ENCODE measurements at regions not wholly inside any gene's neighbourhood (a gene's known extent, or its start where the extent isn't known, plus 50 kb on each side); places are given as distances from the start of the nearest gene placed in this dataset.
"Not testable (repeated sequence)": the region's sequence is repeated elsewhere in the genome, so short reads cannot be mapped to it uniquely, and the experiment has no call there.

- WGBS, 2 donors: 0% methylated on average over 1 of the region's 30 CpGs; no CpG with 5 or more reads in 1 of the 2 donors
- intact Hi-C loops (cut with DNase I; ENCODE audit: low total_unique reads); H3K4me3 ChIP-seq (ENCODE audit: low read depth, poor library complexity, severe bottlenecking); DNase-seq (ENCODE audit: low spot score in 2 of 2): not testable (repeated sequence)
These were observed 415.5 kb downstream of the FOXD4L4 start for GRCh38 chr9:66152406-66152805.

- peak in 1 of 2 donors; percentile 13 for DNase-seq (ENCODE audit: low spot score in 2 of 2)
- WGBS, 2 donors: 2% methylated on average over 8 of the region's 59 CpGs; no CpG with 5 or more reads in 1 of the 2 donors
- H3K4me3 ChIP-seq (ENCODE audit: low read depth, poor library complexity, severe bottlenecking); intact Hi-C loops (cut with DNase I; ENCODE audit: low total_unique reads): not testable (repeated sequence)
These were observed 416.2 kb downstream of the FOXD4L4 start for GRCh38 chr9:66153021-66153725.

GRCh38 chr9:66153971-66154691, 417.2 kb downstream of the FOXD4L4 start:
- peak; percentile 12 to 78 for DNase-seq (ENCODE audit: low spot score in 2 of 2)
- intact Hi-C loops (cut with DNase I; ENCODE audit: low total_unique reads): not testable (repeated sequence)

GRCh38 chr9:66182316-66182715, 445.4 kb downstream of the FOXD4L4 start:
- WGBS, 2 donors: 73% methylated on average over 6 of the region's 7 CpGs
- DNase-seq (ENCODE audit: low spot score in 2 of 2); intact Hi-C loops (cut with DNase I; ENCODE audit: low total_unique reads); H3K4me3 ChIP-seq (ENCODE audit: low read depth, poor library complexity, severe bottlenecking): not testable (repeated sequence)

More at GRCh38 chr9:66153971-66154691, 417.2 kb downstream of the FOXD4L4 start:
- not testable (repeated sequence) for H3K4me3 ChIP-seq (ENCODE audit: low read depth, poor library complexity, severe bottlenecking)
- 5 to 25% methylated on average over 6 to 13 of the region's 40 CpGs for WGBS, 2 donors

- intact Hi-C loops (cut with DNase I; ENCODE audit: low total_unique reads); H3K4me3 ChIP-seq (ENCODE audit: low read depth, poor library complexity, severe bottlenecking); DNase-seq (ENCODE audit: low spot score in 2 of 2): not testable (repeated sequence)
- WGBS, 2 donors: 77 to 89% methylated on average over 2 of the region's 2 CpGs
These were observed 446.7 kb downstream of the FOXD4L4 start for GRCh38 chr9:66183648-66184047.

DNA sequence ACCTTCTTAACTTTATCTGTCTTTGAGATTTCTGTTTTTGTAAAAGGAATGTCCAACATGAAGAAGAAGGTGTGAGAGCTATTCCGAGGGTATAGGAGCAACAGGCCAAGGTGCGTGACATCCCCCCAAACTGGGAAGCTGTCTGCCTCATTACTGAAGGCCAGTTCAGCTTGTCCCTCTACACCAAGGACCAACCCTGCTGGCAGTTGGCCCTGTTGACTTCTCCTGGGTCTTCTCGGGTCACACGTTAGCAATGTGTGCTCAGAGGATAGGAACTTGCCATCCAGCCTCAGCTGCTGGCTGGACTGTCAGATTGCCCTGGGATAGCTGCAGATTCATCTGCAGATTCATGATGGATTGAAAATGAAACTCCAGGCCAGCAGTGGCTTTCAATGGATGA, 460.3 kb downstream of the FOXD4L4 start:
- whole genome bisulfite sequencing, 2 donors: 80% methylated on average over 3 of the region's 4 CpGs; no CpG with 5 or more reads in 1 of the 2 donors
- DNase-seq (ENCODE audit: low spot score in 2 of 2); intact Hi-C loops (cut with DNase I; ENCODE audit: low total_unique reads); H3K4me3 ChIP-seq (ENCODE audit: low read depth, poor library complexity, severe bottlenecking): not testable (repeated sequence)

DNA sequence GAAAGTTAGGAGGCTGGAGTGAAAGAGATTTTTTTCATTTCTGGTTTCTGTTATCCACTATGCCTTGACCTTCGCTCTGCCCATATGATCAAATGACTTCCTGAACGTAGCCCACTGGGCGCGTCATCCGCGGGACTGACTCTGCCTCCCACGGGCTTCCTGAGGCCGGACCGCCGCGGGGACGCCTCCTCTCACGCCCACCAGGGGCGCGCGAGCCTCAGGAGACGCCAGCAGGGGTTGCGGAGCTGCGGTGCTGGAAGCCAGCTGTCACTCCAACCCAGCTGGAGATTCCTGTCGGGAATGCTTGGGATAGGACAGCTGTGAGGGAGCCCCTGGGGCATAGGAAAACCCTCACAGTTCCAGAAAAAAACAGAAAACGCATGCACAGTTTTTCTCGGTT, 461.5 kb downstream of the FOXD4L4 start:
- DNase-seq (ENCODE audit: low spot score in 2 of 2); intact Hi-C loops (cut with DNase I; ENCODE audit: low total_unique reads); H3K4me3 ChIP-seq (ENCODE audit: low read depth, poor library complexity, severe bottlenecking): not testable (repeated sequence)
- 57 to 61% methylated on average over 15 to 22 of the region's 22 CpGs for WGBS, 2 donors

DNA sequence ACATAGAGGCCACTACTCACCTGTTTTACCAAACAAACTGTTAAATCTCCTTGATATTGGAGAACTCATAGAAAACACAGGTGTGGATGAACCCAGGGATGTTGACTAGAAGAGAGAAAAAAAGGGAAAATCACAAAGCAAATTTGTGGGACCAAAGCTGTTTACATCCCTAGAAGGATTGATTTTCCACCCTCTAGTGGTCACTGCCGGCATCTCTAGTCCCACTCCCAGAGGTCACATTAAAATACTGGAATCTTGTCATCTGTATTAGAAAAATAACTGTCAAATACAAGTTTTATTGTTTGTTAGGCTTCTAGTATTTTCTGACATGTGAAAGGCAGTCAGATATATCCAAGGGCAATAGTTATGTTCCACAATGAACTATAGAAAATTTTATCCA, 469.7 kb downstream of the FOXD4L4 start:
- H3K4me3 ChIP-seq (ENCODE audit: low read depth, poor library complexity, severe bottlenecking); intact Hi-C loops (cut with DNase I; ENCODE audit: low total_unique reads); DNase-seq (ENCODE audit: low spot score in 2 of 2): not testable (repeated sequence)
- WGBS, 2 donors: no CpG with 5 or more reads among the region's 1 CpG

GRCh38 chr9:66207914-66208313, 471.0 kb downstream of the FOXD4L4 start:
- not testable (repeated sequence) for H3K4me3 ChIP-seq (ENCODE audit: low read depth, poor library complexity, severe bottlenecking); DNase-seq (ENCODE audit: low spot score in 2 of 2)

GRCh38 chr9:66244763-66245162, 507.8 kb downstream of the FOXD4L4 start:
- DNase-seq (ENCODE audit: low spot score in 2 of 2): peak in 1 of 2 donors; percentile 43
- WGBS, 2 donors: 80% methylated on average over 1 of the region's 4 CpGs; no CpG with 5 or more reads in 1 of the 2 donors
- intact Hi-C loops (cut with DNase I; ENCODE audit: low total_unique reads); H3K4me3 ChIP-seq (ENCODE audit: low read depth, poor library complexity, severe bottlenecking): not testable (repeated sequence)

More at GRCh38 chr9:66207914-66208313, 471.0 kb downstream of the FOXD4L4 start:
- intact Hi-C loops (cut with DNase I; ENCODE audit: low total_unique reads): not testable (repeated sequence)
- 79 to 88% methylated on average over 1 of the region's 2 CpGs for WGBS, 2 donors

GRCh38 chr9:66245481-66245880, 508.5 kb downstream of the FOXD4L4 start:
- DNase-seq (ENCODE audit: low spot score in 2 of 2): peak in 1 of 2 donors; percentile 70
- intact Hi-C loops (cut with DNase I; ENCODE audit: low total_unique reads): not testable (repeated sequence)

DNA sequence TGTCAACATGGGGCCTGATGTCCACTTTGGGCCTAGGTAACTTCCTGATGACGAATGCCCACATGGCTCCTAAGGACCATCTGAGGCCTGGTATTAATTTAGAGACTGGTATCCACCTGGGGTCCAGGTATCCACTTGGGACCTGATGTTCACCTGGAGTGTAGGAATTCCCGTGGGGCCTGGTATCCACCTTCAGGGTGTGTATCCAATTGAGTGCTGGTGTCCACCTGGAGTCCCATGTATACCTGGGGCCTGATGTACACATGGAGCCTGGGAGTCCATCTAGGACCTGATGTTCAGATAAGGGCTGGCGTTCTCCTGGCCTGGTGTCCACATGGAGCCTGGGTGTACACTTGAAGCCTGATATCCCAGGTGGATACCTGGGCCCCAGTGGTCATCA, 520.6 kb downstream of the FOXD4L4 start:
- peak in 1 of 2 donors; percentile 71 for DNase-seq (ENCODE audit: low spot score in 2 of 2)
- WGBS, 2 donors: 80% methylated on average over 1 of the region's 3 CpGs; no CpG with 5 or more reads in 1 of the 2 donors
- intact Hi-C loops (cut with DNase I; ENCODE audit: low total_unique reads): not testable (repeated sequence)

More at GRCh38 chr9:66245481-66245880, 508.5 kb downstream of the FOXD4L4 start:
- H3K4me3 ChIP-seq (ENCODE audit: low read depth, poor library complexity, severe bottlenecking): not testable (repeated sequence)
- WGBS, 2 donors: 40% methylated on average over 1 of the region's 3 CpGs; no CpG with 5 or more reads in 1 of the 2 donors

GRCh38 chr9:66261576-66261975, 524.6 kb downstream of the FOXD4L4 start:
- peak in 1 of 2 donors; percentile 64 for DNase-seq (ENCODE audit: low spot score in 2 of 2)
- WGBS, 2 donors: no CpG with 5 or more reads among the region's 4 CpGs
- H3K4me3 ChIP-seq (ENCODE audit: low read depth, poor library complexity, severe bottlenecking); intact Hi-C loops (cut with DNase I; ENCODE audit: low total_unique reads): not testable (repeated sequence)

More for the DNA sequence above, 520.6 kb downstream of the FOXD4L4 start:
- not testable (repeated sequence) for H3K4me3 ChIP-seq (ENCODE audit: low read depth, poor library complexity, severe bottlenecking)

- intact Hi-C loops (cut with DNase I; ENCODE audit: low total_unique reads); H3K4me3 ChIP-seq (ENCODE audit: low read depth, poor library complexity, severe bottlenecking): not testable (repeated sequence)
- 91 to 93% methylated on average over 15 to 17 of the region's 17 CpGs for WGBS, 2 donors
- peak in 1 of 2 donors; percentile 42 for DNase-seq (ENCODE audit: low spot score in 2 of 2)
These were observed 526.7 kb downstream of the FOXD4L4 start for GRCh38 chr9:66263621-66264020.

- WGBS, 2 donors: 83 to 87% methylated on average over 20 of the region's 24 CpGs
- intact Hi-C loops (cut with DNase I; ENCODE audit: low total_unique reads); H3K4me3 ChIP-seq (ENCODE audit: low read depth, poor library complexity, severe bottlenecking): not testable (repeated sequence)
- DNase-seq (ENCODE audit: low spot score in 2 of 2): peak in 1 of 2 donors; percentile 70
These were observed 527.8 kb downstream of the FOXD4L4 start for GRCh38 chr9:66264786-66265185.
